HL-60 (cell line): ENCODE measurements at regions not wholly inside any gene's neighbourhood (a gene's known extent, or its start where the extent isn't known, plus 50 kb on each side); places are given as distances from the start of the nearest gene placed in this dataset.

Source experiments
- DNase-seq, 2 experiments: peaks; one replicate each; pipeline ENCODE4 v3.0.0-alpha.2; 2010 to 2020; ENCODE audit warnings: low read depth in 1 of 2, low spot score in 1 of 2
- H3K27ac ChIP-seq: fragments of 250-450 bp; sonication (Bioruptor Pico); replicated peaks from 2 replicates; pipeline ENCODE4 v1.5.1; 2020; ENCODE audit warnings: mild to moderate bottlenecking, moderate library complexity
- H3K27me3 ChIP-seq: fragments of 250-450 bp; sonication (Bioruptor Pico); 2 replicates; pipeline ENCODE4 v1.5.1; 2021; ENCODE audit warnings: mild to moderate bottlenecking, moderate library complexity; ENCODE audit not compliant: insufficient read depth, poor library complexity, severe bottlenecking
- H3K4me3 ChIP-seq: replicated peaks from 2 replicates; pipeline ENCODE4 v1.5.1; 2011; ENCODE audit warnings: mild to moderate bottlenecking, control low read depth, low read length; ENCODE audit not compliant: insufficient read depth
- CTCF ChIP-seq: IDR thresholded peaks from one replicate; pipeline ENCODE4 v1.5.1; 2011; ENCODE audit warnings: low read length, control low read depth, inconsistent platforms; ENCODE audit not compliant: insufficient read depth
- GABPA ChIP-seq: IDR thresholded peaks from 2 replicates; pipeline ENCODE4 v1.6.1; 2012; ENCODE audit warnings: low read depth
- POLR2AphosphoS5 ChIP-seq: IDR thresholded peaks from 2 replicates; pipeline ENCODE4 v1.6.1; 2012; ENCODE audit warnings: low read depth
- REST ChIP-seq: IDR thresholded peaks from 2 replicates; pipeline ENCODE4 v1.6.1; 2012; ENCODE audit warnings: low read depth; ENCODE audit not compliant: insufficient replicate concordance
- SPI1 ChIP-seq: IDR thresholded peaks from 2 replicates; pipeline ENCODE4 v1.6.1; 2012; ENCODE audit warnings: low read depth, mild to moderate bottlenecking, borderline replicate concordance

GRCh38 chr14:61889914-61890351 is 127.7 kb downstream of the SNAPC1 start:
- Histone ChIP-seq H3K4me3 (no peak overlapping the region), H3K27ac (no peak overlapping the region), H3K27me3 (no peaks in the 10 kb centered on the region)
- TF ChIP-seq REST (no peak), CTCF (no peak), SPI1 (no peak), POLR2AphosphoS5 (no peak), GABPA (no peak)
- no peak for DNase-seq

- no peaks in the 10 kb centered on the region for H3K27me3 ChIP-seq
- DNase-seq, result no peak
- no peak overlapping the region for H3K27ac ChIP-seq
- no peak overlapping the region for H3K4me3 ChIP-seq
- no peak for TF ChIP-seq REST
- TF ChIP-seq POLR2AphosphoS5, result no peak
- TF ChIP-seq GABPA, result no peak
- no peak for TF ChIP-seq CTCF
- TF ChIP-seq SPI1, result no peak
Measured at GRCh38 chr14:61891170-61891569, 128.9 kb downstream of the SNAPC1 start.

GRCh38 chr14:61891810-61892209 is 129.6 kb downstream of the SNAPC1 start:
- H3K4me3 ChIP-seq, result no peak overlapping the region
- DNase-seq, result no peak
- H3K27ac ChIP-seq, result no peak overlapping the region
- no peaks in the 10 kb centered on the region for H3K27me3 ChIP-seq
- no peak for TF ChIP-seq CTCF
- TF ChIP-seq REST, result no peak
- TF ChIP-seq GABPA, result no peak
- no peak for TF ChIP-seq POLR2AphosphoS5
- no peak for TF ChIP-seq SPI1
